GM12878 (cell line): ENCODE measurements at regions not wholly inside any gene's neighbourhood (a gene's known extent, or its start where the extent isn't known, plus 50 kb on each side); places are given as distances from the start of the nearest gene placed in this dataset.
A peak's percentile ranks its signal among the peaks of the same experiment; 100 is the strongest.

Source experiments
- ATAC-seq: fragments of 200-7000 bp; cut with Tn5 transposase; 3 replicates; pipeline ENCODE4 v1.9.1; 2020; ENCODE audit warnings: mild to moderate bottlenecking, moderate library complexity
- BruUV-seq: library from RNA; stranded (reverse); fragments of 400-500 nt; replicated peaks from 2 replicates; lab custom pipeline; 2021; lab: Mats Ljungman, UMichigan
- CTCF ChIA-PET: fragments of 300-600 bp; sonication (Branson Sonifier 250); formaldehyde crosslinking; extraction: SDS; loops from one replicate; lab custom pipeline; 2021; ENCODE audit warnings: inconsistent platforms; lab: Yijun Ruan, JAX
- POLR2A ChIA-PET: fragments of 350-600 bp; formaldehyde crosslinking; extraction: SDS; loops from one replicate; lab custom pipeline; 2021; ENCODE audit warnings: inconsistent platforms; lab: Charles Lee
- RAD21 ChIA-PET: fragments of 300-600 bp; sonication (Branson Sonifier 250); formaldehyde crosslinking; loops from one replicate; lab custom pipeline; 2023; ENCODE audit warnings: antibody characterized with exemption; ENCODE audit not compliant: unreplicated experiment; lab: Charles Lee
- SMC1A ChIA-PET: fragments of 300-600 bp; sonication (Branson Sonifier 250); formaldehyde crosslinking; loops from one replicate; lab custom pipeline; 2023; ENCODE audit not compliant: unreplicated experiment, uncharacterized antibody; lab: Charles Lee
- DNase-seq: peaks from one replicate; pipeline ENCODE4 v3.0.0-alpha.2; 2011; ENCODE audit warnings: low read depth, low spot score
- FAIRE-seq: peaks from 3 replicates; lab custom pipeline; 2011; peaks lifted over from hg19 to GRCh38; lab: Jason Lieb, UNC
- H2AFZ ChIP-seq: 2 replicates; pipeline ENCODE4 v1.6.0; 2011; ENCODE audit warnings: low read depth, low read length, control low read depth; ENCODE audit not compliant: control insufficient read depth
- H3K27ac ChIP-seq: 2 replicates; pipeline ENCODE4 v1.5.1; 2011; ENCODE audit warnings: control low read depth; ENCODE audit not compliant: control insufficient read depth, insufficient read depth
- H3K27me3 ChIP-seq, 2 experiments: replicated peaks in 1 of 2; 2 replicates each; pipeline versions ENCODE4 v1.6.0 to v1.6.1; 2011; ENCODE audit warnings: low read length in 1 of 2; ENCODE audit not compliant: control insufficient read depth in 2 of 2, insufficient read depth in 2 of 2
- H3K36me3 ChIP-seq, 2 experiments: 2 replicates each; pipeline ENCODE4 v1.5.1; 2011; ENCODE audit warnings: low read length in 1 of 2; ENCODE audit not compliant: control insufficient read depth in 2 of 2, insufficient read depth in 2 of 2
- H3K4me1 ChIP-seq: 2 replicates; pipeline ENCODE4 v1.6.1; 2011; ENCODE audit warnings: mild to moderate bottlenecking, low read length, moderate library complexity, mixed read lengths; ENCODE audit not compliant: control insufficient read depth, insufficient read depth
- H3K4me2 ChIP-seq: 2 replicates; pipeline ENCODE4 v1.6.0; 2011; ENCODE audit warnings: control low read depth; ENCODE audit not compliant: control insufficient read depth, insufficient read depth
- H3K4me3 ChIP-seq: fragments of 200-600 bp; sonication (generic); 2 replicates; pipeline ENCODE4 v1.5.1; 2016
- H3K79me2 ChIP-seq: 2 replicates; pipeline ENCODE4 v1.6.0; 2011; ENCODE audit warnings: low read length; ENCODE audit not compliant: control insufficient read depth, insufficient read depth
- H3K9ac ChIP-seq: 2 replicates; pipeline ENCODE4 v1.8.0; 2011; ENCODE audit warnings: low read length, control low read depth, mixed read lengths; ENCODE audit not compliant: control insufficient read depth, insufficient read depth
- H3K9me3 ChIP-seq: replicated peaks from 3 replicates; pipeline ENCODE4 v1.5.1; 2011; ENCODE audit warnings: mild to moderate bottlenecking, low read length; ENCODE audit not compliant: control insufficient read depth, insufficient read depth
- H4K20me1 ChIP-seq: 2 replicates; pipeline ENCODE4 v1.6.0; 2011; ENCODE audit not compliant: control insufficient read depth, insufficient read depth
- ATF2 ChIP-seq: IDR thresholded peaks from 2 replicates; pipeline ENCODE4 v1.6.1; 2012; ENCODE audit warnings: low read length, inconsistent platforms
- BACH1 ChIP-seq: fragments of 450-650 bp; IDR thresholded peaks from 2 replicates; pipeline ENCODE4 v1.6.1; 2017; ENCODE audit warnings: mild to moderate bottlenecking, borderline replicate concordance
- BCL11A ChIP-seq: IDR thresholded peaks from 2 replicates; pipeline ENCODE4 v1.6.1; 2011; ENCODE audit warnings: low read depth, low read length
- BHLHE40 ChIP-seq, 2 experiments: fragments of 450-650 bp in 1 of 2; IDR thresholded peaks; 2 replicates each; pipeline ENCODE4 v1.6.1; 2011 to 2017; ENCODE audit warnings: low read depth in 2 of 2, borderline replicate concordance in 1 of 2, improper control_type of control experiment in 1 of 2, low read length in 1 of 2, mild to moderate bottlenecking in 1 of 2
- FOXM1 ChIP-seq: IDR thresholded peaks from 2 replicates; pipeline ENCODE4 v1.6.1; 2012; ENCODE audit warnings: low read depth, mild to moderate bottlenecking, inconsistent platforms, low read length, moderate library complexity
- KAT2A ChIP-seq: conservative IDR thresholded peaks from 2 replicates; pipeline ENCODE4 v1.6.1; 2011; ENCODE audit warnings: low read depth, low read length; ENCODE audit not compliant: control insufficient read depth
- KDM1A ChIP-seq: fragments of 200-600 bp; sonication (generic); IDR thresholded peaks from 2 replicates; pipeline ENCODE4 v1.6.1; 2016; ENCODE audit warnings: borderline replicate concordance
- MEF2B ChIP-seq: fragments of 450-650 bp; IDR thresholded peaks from 2 replicates; pipeline ENCODE4 v1.6.1; 2018; ENCODE audit warnings: mild to moderate bottlenecking, moderate library complexity; ENCODE audit not compliant: partially characterized antibody, poor library complexity, severe bottlenecking
- MLLT1 ChIP-seq: fragments of 450-650 bp; IDR thresholded peaks from 2 replicates; pipeline ENCODE4 v1.6.1; 2016; ENCODE audit warnings: mild to moderate bottlenecking
- NFIC ChIP-seq: IDR thresholded peaks from 2 replicates; pipeline ENCODE4 v1.6.1; 2012; ENCODE audit warnings: low read depth, mild to moderate bottlenecking, inconsistent platforms, low read length, moderate library complexity
- PAX5 ChIP-seq: IDR thresholded peaks from 2 replicates; pipeline ENCODE4 v1.6.1; 2011; ENCODE audit warnings: low read depth, low read length, borderline replicate concordance
- SIX5 ChIP-seq: IDR thresholded peaks from 2 replicates; pipeline ENCODE4 v1.6.1; 2011; ENCODE audit warnings: mild to moderate bottlenecking, low read depth, low read length, moderate library complexity; ENCODE audit not compliant: severe bottlenecking
- ZNF217 ChIP-seq: fragments of 450-650 bp; IDR thresholded peaks from 2 replicates; pipeline ENCODE4 v1.6.1; 2017; ENCODE audit warnings: antibody characterized with exemption, mild to moderate bottlenecking
- WGBS: methylation state at CpG from one replicate; pipeline ENCODE4 v1.1.6; 2016; ENCODE audit warnings: low lambda C conversion rate; ENCODE audit not compliant: insufficient replicate concordance, insufficient coverage; ENCODE audit errors: missing lambda C conversion rate; 5-methylcytosine and 5-hydroxymethylcytosine counted together
- in situ Hi-C: fragments of 300-500 bp; cut with MboI; formaldehyde crosslinking; loops from 9 replicates; pipeline ENCODE4 v1.14.3; 2018; ENCODE audit warnings: mixed read lengths
- intact Hi-C: fragments of 100-400 bp; cut with micrococcal nuclease; formaldehyde crosslinking; loops from one replicate; pipeline ENCODE4 v1.14.2; 2022; ENCODE audit not compliant: unreplicated experiment
- TF ChIP-seq, protein P1 (sequence below): fragments of 450-650 bp; IDR thresholded peaks from 2 replicates; pipeline ENCODE4 v1.6.1; 2017; ENCODE audit warnings: mild to moderate bottlenecking, low read depth, inconsistent platforms; ENCODE audit not compliant: poor library complexity, severe bottlenecking
- TF ChIP-seq, protein P2 (sequence below): fragments of 450-650 bp; IDR thresholded peaks from 2 replicates; pipeline ENCODE4 v1.6.1; 2016; ENCODE audit warnings: mild to moderate bottlenecking

DNA sequence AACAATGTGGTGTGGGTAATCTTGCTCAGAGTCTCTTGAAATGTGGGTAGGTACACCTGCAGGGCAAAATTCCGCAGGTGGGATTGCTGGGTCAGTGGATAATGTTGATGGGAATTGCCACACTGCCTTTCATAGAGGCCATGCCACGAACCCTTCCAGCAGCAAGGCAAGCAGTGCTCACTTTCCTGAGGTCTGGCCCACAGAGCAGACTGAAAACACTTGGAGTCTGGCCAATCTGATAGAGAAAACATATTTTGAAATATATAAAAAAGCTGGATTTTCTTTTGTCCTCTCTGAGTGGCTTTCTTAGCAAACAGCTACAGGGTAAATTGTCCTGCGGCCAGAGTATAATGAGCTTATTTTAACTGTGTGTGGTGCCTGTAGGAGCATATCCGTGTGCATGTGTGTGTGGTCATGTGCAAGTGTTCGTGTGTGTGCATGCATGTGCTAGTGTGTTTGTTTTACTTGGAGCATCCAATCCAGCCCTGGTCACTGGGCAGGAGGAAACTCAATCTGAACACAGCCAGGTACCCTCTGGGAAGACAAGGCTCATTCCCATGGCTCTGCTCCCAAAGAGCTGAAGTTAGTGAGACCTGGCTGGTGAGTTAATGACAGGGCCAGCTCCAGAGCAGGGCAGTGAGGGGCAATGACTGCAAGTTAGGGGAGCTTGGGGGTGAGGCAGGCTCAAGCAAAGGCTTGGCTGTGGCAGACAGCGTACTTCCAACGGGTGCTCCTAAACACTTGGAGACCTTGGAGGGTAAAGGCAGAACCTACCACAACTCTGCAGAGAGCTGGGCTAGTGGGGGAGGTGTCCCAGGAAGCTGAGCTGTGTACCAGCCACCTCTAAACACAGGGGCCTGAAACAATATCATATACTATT is 91.3 kb downstream of the PLXNA1 start (continued):
- TF ChIP-seq, protein P1, sequence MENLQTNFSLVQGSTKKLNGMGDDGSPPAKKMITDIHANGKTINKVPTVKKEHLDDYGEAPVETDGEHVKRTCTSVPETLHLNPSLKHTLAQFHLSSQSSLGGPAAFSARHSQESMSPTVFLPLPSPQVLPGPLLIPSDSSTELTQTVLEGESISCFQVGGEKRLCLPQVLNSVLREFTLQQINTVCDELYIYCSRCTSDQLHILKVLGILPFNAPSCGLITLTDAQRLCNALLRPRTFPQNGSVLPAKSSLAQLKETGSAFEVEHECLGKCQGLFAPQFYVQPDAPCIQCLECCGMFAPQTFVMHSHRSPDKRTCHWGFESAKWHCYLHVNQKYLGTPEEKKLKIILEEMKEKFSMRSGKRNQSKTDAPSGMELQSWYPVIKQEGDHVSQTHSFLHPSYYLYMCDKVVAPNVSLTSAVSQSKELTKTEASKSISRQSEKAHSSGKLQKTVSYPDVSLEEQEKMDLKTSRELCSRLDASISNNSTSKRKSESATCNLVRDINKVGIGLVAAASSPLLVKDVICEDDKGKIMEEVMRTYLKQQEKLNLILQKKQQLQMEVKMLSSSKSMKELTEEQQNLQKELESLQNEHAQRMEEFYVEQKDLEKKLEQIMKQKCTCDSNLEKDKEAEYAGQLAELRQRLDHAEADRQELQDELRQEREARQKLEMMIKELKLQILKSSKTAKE: no peak
- TF ChIP-seq SIX5 (no peak), ZNF217 (no peak), BHLHE40 (IDR thresholded peaks at IDR 0.05; ENCODE audit: borderline replicate concordance in 1 of 2, low read depth in 2 of 2, low read length in 1 of 2) (no peak)
- TF ChIP-seq, protein P2, sequence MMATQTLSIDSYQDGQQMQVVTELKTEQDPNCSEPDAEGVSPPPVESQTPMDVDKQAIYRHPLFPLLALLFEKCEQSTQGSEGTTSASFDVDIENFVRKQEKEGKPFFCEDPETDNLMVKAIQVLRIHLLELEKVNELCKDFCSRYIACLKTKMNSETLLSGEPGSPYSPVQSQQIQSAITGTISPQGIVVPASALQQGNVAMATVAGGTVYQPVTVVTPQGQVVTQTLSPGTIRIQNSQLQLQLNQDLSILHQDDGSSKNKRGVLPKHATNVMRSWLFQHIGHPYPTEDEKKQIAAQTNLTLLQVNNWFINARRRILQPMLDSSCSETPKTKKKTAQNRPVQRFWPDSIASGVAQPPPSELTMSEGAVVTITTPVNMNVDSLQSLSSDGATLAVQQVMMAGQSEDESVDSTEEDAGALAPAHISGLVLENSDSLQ: no peak

- intact Hi-C loops (no loop called here), in situ Hi-C loops (no loop called here)
- 0% methylated on average over 4 of the region's 4 CpGs for WGBS
- Histone ChIP-seq H3K36me3 (no peaks in the 10 kb centered on the region), H3K27ac (no peak overlapping the region), H3K9me3 (peaks cover 4% of the 10 kb centered on the region; the same call in 1 of the 3 replicates), H3K4me1 (peaks cover 12% of the 10 kb centered on the region), H3K27me3 (peaks cover 0 to 1% of the 10 kb centered on the region in 2 experiments; a peak in 1 of 4 replicates), H3K4me3 (no peak overlapping the region), H3K9ac (no peak overlapping the region), H3K79me2 (no peaks in the 10 kb centered on the region), H3K4me2 (peak overlapping the region; percentile 25; the same call in 1 of the 2 replicates), H2AFZ (no peak overlapping the region), H4K20me1 (no peaks in the 10 kb centered on the region)
- ChIA-PET RAD21 (interaction anchor here (1.2 to 1.6 kb wide), 3 partner anchors 72 to 143 kb away, joined by 3 read pairs; no protein-coding TSS in a partner anchor), POLR2A (interaction anchor here (0.6 kb wide), 1 partner anchor 971 kb away, joined by 7 read pairs; no protein-coding TSS in a partner anchor), SMC1A (no interaction called here), CTCF (interaction anchor here (1.2 kb wide), 1 partner anchor 92 kb away, joined by 5 read pairs; the partner anchor contains the start of gene PLXNA1)
- no TSS peak for BruUV-seq
- peak; percentile 62 for DNase-seq
- FAIRE-seq: peak; percentile 86
- peak; percentile 97 for ATAC-seq
- TF ChIP-seq BCL11A (0 out of 2 replicates have a peak, but pooled peaks have one; percentile 23), KAT2A (no peak), BACH1 (no peak), MLLT1 (no peak), NFIC (peak; percentile 39; the same call in 1 of the 2 replicates), PAX5 (peak; percentile 89), KDM1A (no peak), FOXM1 (no peak), MEF2B (no peak), ATF2 (peak; percentile 25; the same call in 1 of the 2 replicates)
These were observed 92.0 kb downstream of the PLXNA1 start for GRCh38 chr3:127074900-127075360.
